Chondrocyte (in vitro differentiated cells): ENCODE measurements at regions not wholly inside any gene's neighbourhood (a gene's known extent, or its start where the extent isn't known, plus 50 kb on each side); places are given as distances from the start of the nearest gene placed in this dataset.
A peak's percentile ranks its signal among the peaks of the same experiment; 100 is the strongest.
"Not testable (repeated sequence)": the region's sequence is repeated elsewhere in the genome, so short reads cannot be mapped to it uniquely, and the experiment has no call there.

Experiments used
- DNase-seq: peaks from one replicate; pipeline ENCODE4 v3.0.0; 2021; ENCODE audit warnings: mixed read lengths, low spot score
- H3K27ac Mint-ChIP-seq: one replicate; pipeline ENCODE4 v1.8.0; 2021; ENCODE audit warnings: mild to moderate bottlenecking, moderate library complexity, mixed read lengths; ENCODE audit not compliant: unreplicated experiment
- H3K27me3 Mint-ChIP-seq: 2 replicates; pipeline ENCODE4 v1.8.0; 2021; ENCODE audit warnings: low read depth, mixed read lengths
- H3K36me3 Mint-ChIP-seq: 2 replicates; pipeline ENCODE4 v1.8.0; 2021; ENCODE audit warnings: low read depth, mixed read lengths
- H3K4me1 Mint-ChIP-seq: 2 replicates; pipeline ENCODE4 v1.8.0; 2021; ENCODE audit warnings: low read depth, mild to moderate bottlenecking, mixed read lengths
- H3K4me3 Mint-ChIP-seq: one replicate; pipeline ENCODE4 v1.8.0; 2021; ENCODE audit warnings: mild to moderate bottlenecking, moderate library complexity, mixed read lengths; ENCODE audit not compliant: unreplicated experiment
- H3K9me3 Mint-ChIP-seq: 2 replicates; pipeline ENCODE4 v1.8.0; 2021; ENCODE audit warnings: low read depth, mixed read lengths
- TF ChIP-seq, protein P1 (sequence below): fragments of 200-600 bp; sonication (generic); IDR thresholded peaks from 2 replicates; pipeline ENCODE4 v1.5.0; 2021; ENCODE audit warnings: antibody characterized with exemption, mild to moderate bottlenecking, moderate library complexity

DNA sequence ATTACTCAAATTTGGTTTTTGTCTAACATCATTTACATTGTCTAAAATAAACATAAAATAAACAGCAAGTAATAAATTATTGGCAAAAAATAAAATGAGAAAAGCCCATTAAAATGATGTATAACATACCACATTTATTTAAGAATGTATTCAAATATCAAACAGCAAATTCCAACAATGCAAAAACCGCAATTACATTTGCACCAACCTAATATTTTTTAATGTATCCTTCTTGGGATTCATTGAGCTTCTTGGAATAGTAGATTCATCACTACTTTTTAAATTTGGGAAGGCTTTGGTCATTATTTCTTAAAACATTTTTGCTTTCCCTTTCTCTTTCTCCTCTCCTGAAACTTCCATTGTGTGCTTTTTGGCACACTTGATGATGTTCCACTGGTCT lies 400.2 kb downstream of the MAGEE1 start:
- H3K27ac Mint-ChIP-seq: no peak overlapping the region
- DNase-seq: no peak
- TF ChIP-seq, protein P1, sequence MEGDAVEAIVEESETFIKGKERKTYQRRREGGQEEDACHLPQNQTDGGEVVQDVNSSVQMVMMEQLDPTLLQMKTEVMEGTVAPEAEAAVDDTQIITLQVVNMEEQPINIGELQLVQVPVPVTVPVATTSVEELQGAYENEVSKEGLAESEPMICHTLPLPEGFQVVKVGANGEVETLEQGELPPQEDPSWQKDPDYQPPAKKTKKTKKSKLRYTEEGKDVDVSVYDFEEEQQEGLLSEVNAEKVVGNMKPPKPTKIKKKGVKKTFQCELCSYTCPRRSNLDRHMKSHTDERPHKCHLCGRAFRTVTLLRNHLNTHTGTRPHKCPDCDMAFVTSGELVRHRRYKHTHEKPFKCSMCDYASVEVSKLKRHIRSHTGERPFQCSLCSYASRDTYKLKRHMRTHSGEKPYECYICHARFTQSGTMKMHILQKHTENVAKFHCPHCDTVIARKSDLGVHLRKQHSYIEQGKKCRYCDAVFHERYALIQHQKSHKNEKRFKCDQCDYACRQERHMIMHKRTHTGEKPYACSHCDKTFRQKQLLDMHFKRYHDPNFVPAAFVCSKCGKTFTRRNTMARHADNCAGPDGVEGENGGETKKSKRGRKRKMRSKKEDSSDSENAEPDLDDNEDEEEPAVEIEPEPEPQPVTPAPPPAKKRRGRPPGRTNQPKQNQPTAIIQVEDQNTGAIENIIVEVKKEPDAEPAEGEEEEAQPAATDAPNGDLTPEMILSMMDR: no peak
- peaks cover 40% of the 10 kb centered on the region for H3K9me3 Mint-ChIP-seq
- no peaks in the 10 kb centered on the region for H3K4me1 Mint-ChIP-seq
- H3K4me3 Mint-ChIP-seq: no peak overlapping the region
- H3K36me3 Mint-ChIP-seq: no peaks in the 10 kb centered on the region
- H3K27me3 Mint-ChIP-seq: no peaks in the 10 kb centered on the region

DNA sequence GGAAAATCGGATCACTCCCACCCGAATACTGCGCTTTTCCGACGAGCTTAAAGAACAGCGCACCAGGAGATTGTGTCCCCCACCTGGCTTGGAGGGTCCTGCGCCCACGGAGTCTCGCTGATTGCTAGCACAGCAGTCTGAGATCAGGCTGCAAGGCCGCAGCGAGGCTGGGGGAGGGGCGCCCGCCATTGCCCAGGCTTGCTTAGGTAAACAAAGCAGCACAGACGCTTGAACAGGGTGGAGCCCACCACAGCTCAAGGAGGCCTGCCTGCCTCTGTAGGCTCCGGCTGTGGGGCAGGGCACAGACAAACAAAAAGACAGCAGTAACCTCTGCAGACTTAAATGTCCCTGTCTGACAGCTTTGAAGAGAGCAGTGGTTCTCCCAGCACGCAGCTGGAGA lies 413.4 kb downstream of the MAGEE1 start:
- H3K36me3 Mint-ChIP-seq, H3K4me3 Mint-ChIP-seq, H3K27me3 Mint-ChIP-seq, H3K4me1 Mint-ChIP-seq, H3K27ac Mint-ChIP-seq, DNase-seq: not testable (repeated sequence)
- H3K9me3 Mint-ChIP-seq: peaks cover 54% of the 10 kb centered on the region

DNA sequence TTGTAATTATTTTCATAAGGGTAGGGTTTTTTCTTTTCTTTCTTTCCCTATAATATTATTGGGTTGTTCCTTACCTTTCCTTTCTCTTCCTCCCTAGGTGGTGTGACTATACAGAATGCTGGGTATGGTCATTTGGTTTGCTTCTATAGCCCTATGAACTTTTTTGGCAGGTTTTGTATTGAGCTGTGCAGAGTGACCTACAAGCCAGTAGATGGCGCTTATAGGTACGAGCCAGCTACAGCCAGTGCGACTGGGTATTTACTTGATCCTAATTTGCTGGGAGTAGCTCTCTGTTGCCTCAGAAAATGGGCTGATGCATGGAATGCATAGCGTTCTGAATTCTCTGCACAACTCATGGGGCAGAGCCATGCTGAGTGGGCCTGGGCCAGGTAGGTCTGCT lies 423.3 kb downstream of the MAGEE1 start:
- H3K27ac Mint-ChIP-seq: no peak overlapping the region
- TF ChIP-seq, protein P1: no peak
- DNase-seq: no peak
- no peaks in the 10 kb centered on the region for H3K36me3 Mint-ChIP-seq
- no peaks in the 10 kb centered on the region for H3K4me1 Mint-ChIP-seq
- H3K4me3 Mint-ChIP-seq: no peak overlapping the region
- peaks cover 46% of the 10 kb centered on the region for H3K9me3 Mint-ChIP-seq
- H3K27me3 Mint-ChIP-seq: no peaks in the 10 kb centered on the region

DNA sequence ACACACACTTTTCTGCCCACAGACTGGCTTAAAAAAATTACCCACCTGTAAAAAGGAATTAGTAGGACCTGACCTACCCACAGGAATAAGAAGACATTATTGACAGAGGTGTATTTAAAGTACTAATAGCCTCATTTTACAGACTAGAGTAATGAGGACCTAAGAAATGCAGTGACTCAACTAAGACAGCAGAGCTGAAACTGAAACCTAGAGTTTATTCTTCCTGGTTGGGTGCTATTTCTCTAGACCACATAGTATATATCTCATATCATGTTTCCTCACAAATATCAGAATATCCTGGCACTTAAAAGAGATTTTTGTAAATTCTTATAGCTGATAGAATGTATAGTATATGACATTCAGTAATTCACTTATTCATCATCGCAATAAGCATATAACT lies 435.0 kb downstream of the MAGEE1 start:
- no peak for DNase-seq
- TF ChIP-seq, protein P1: no peak
- H3K9me3 Mint-ChIP-seq: peaks cover 22% of the 10 kb centered on the region
- H3K4me1 Mint-ChIP-seq: no peaks in the 10 kb centered on the region
- no peak overlapping the region for H3K27ac Mint-ChIP-seq
- no peak overlapping the region for H3K4me3 Mint-ChIP-seq
- no peaks in the 10 kb centered on the region for H3K36me3 Mint-ChIP-seq
- H3K27me3 Mint-ChIP-seq: no peaks in the 10 kb centered on the region

DNA sequence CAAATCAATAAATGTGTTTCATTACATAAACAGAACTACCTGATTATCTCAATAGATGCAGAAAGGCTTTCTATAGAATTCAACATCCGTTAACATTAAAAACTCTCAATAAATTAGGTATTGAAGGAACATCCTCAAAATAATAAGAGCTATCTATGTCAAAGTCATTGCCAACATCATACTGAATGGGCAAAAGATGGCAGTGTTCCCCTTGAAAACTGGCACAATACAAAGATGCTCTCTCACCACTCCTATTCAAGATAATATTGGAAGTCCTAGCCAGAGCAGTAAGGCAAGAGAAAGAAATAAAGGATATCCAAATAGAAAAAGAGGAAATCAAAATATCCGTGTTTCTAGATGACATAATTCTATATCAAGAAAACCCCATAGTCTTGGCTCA lies 466.4 kb downstream of the MAGEE1 start:
- DNase-seq: no peak
- Mint-ChIP-seq H3K4me3 (no peak overlapping the region), H3K4me1 (no peaks in the 10 kb centered on the region), H3K9me3 (peaks cover 60% of the 10 kb centered on the region), H3K27ac (no peak overlapping the region), H3K36me3 (no peaks in the 10 kb centered on the region), H3K27me3 (no peaks in the 10 kb centered on the region)
- TF ChIP-seq, protein P1: peak; percentile 31

DNA sequence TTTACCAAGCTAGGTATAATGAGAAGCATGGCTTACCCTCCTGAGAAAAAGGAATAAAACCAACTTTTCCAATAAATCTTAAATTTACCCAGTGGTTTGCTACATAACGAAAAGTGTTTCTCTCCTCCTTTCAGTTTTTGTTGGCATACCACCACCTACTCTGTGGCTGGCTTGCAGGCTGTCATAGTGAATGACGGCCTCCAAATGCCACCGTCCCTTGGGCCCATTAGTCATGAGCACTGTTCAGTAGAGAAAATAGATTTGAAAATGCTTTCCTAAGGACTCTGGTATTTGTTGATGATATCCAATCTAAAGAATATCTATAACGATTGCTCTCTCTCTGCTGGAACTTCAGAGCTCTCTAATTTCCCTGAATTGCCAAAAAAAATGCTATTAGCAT lies 488.3 kb downstream of the MAGEE1 start:
- Mint-ChIP-seq H3K27me3 (no peaks in the 10 kb centered on the region), H3K4me1 (no peaks in the 10 kb centered on the region), H3K9me3 (peaks cover 41% of the 10 kb centered on the region), H3K27ac (no peak overlapping the region), H3K4me3 (no peak overlapping the region), H3K36me3 (no peaks in the 10 kb centered on the region)
- TF ChIP-seq, protein P1: no peak
- DNase-seq: no peak
